ENCODE measurements at regions not wholly inside any gene's neighbourhood (a gene's known extent, or its start where the extent isn't known, plus 50 kb on each side); places are given as distances from the start of the nearest gene placed in this dataset.

DNA sequence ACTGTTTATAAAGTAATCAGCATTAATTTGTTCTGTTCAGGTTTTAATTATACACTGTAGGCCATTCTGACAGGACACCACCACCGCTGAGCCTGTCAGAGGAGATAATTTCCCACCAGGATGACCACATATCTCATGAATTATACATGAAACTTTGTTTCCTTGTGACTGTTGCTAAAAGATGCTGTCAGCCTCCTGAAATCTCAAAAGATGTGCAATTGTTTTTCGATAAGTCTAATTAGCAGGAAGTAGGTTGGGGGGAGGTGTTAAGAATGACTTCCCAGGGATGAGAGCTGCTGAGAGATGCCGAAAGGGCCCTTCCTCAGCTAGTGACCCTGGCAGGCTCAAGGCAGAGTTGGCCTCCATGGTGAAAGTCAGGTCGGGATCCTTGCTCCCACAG, 485.4 kb downstream of the SOX6 start:
- Mint-ChIP-seq H3K4me1 (ENCODE audit: low read depth, unreplicated experiment) (no peaks in the 10 kb centered on the region), H3K27me3 (ENCODE audit: unreplicated experiment) (peaks cover 5% of the 10 kb centered on the region), H3K9me3 (ENCODE audit: unreplicated experiment) (no peaks in the 10 kb centered on the region), H3K4me3 (ENCODE audit: unreplicated experiment) (no peak overlapping the region), H3K36me3 (ENCODE audit: unreplicated experiment) (no peaks in the 10 kb centered on the region), H3K27ac (ENCODE audit: unreplicated experiment) (no peak overlapping the region)
- TF ChIP-seq, protein P1, sequence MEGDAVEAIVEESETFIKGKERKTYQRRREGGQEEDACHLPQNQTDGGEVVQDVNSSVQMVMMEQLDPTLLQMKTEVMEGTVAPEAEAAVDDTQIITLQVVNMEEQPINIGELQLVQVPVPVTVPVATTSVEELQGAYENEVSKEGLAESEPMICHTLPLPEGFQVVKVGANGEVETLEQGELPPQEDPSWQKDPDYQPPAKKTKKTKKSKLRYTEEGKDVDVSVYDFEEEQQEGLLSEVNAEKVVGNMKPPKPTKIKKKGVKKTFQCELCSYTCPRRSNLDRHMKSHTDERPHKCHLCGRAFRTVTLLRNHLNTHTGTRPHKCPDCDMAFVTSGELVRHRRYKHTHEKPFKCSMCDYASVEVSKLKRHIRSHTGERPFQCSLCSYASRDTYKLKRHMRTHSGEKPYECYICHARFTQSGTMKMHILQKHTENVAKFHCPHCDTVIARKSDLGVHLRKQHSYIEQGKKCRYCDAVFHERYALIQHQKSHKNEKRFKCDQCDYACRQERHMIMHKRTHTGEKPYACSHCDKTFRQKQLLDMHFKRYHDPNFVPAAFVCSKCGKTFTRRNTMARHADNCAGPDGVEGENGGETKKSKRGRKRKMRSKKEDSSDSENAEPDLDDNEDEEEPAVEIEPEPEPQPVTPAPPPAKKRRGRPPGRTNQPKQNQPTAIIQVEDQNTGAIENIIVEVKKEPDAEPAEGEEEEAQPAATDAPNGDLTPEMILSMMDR (IDR thresholded peaks at IDR 0.05; ENCODE audit: partially characterized antibody, unreplicated experiment): no peak
- DNase-seq: no peak

DNA sequence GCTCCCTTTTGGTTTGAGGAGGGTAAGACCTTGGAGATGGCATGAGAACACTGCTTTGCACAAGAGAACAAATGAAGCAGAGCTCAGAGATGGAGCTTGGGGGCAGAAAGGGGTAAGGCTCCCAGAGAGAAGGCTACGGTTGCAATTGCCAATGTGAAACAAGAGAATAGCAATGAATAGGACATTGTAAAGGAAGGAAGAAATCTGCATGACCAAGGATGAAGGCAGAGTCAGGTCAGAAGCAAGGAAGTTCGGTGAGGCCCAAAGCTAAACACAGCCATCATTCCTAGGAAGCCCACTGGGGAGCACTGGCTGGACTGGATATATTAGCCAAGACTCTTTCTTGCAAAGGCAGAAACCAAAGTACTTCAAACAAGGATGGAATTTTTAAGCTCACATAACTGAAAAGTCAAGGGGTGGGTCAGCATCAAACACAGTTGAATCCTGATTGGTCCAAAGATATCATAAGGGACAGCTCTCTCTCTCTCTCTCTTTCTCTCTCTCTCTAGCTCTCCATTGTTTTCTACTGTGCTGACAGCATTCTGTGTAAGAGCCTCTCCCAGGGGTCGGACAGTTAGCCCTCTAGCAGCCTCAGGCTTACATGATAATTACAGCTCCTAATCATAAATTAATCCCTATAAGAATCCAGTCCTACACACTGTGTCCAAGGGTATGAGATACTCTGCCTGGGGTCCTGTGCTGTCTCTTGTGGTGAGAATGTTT, 484.3 kb downstream of the SOX6 start:
- Mint-ChIP-seq H3K27me3 (ENCODE audit: unreplicated experiment) (peaks cover 5% of the 10 kb centered on the region), H3K4me3 (ENCODE audit: unreplicated experiment) (no peak overlapping the region), H3K9me3 (ENCODE audit: unreplicated experiment) (no peaks in the 10 kb centered on the region), H3K4me1 (ENCODE audit: low read depth, unreplicated experiment) (no peaks in the 10 kb centered on the region), H3K36me3 (ENCODE audit: unreplicated experiment) (no peaks in the 10 kb centered on the region), H3K27ac (ENCODE audit: unreplicated experiment) (no peak overlapping the region)
- TF ChIP-seq, protein P1 (IDR thresholded peaks at IDR 0.05; ENCODE audit: partially characterized antibody, unreplicated experiment): no peak
- no peak for DNase-seq

DNA sequence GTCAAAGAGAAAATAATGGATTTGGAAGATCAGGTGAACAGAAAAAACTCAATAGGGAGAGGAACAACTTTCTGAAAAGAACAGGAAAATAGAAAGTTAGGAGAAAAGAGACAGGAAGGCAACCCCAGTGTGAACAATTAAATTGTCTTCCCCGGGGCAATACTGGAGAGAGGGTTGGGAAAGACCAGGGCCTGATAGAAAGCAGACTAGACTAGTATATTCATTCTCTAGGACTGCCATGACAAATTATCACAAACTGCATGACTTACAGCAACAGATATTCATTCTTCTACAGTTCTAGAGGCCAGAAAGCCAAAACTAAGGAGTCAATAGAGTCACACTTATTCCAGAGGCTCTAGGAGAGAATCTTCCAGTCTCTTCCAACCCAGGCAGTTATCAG, 482.8 kb downstream of the SOX6 start:
- Mint-ChIP-seq H3K27me3 (ENCODE audit: unreplicated experiment) (peaks cover 5% of the 10 kb centered on the region), H3K4me1 (ENCODE audit: low read depth, unreplicated experiment) (no peaks in the 10 kb centered on the region), H3K36me3 (ENCODE audit: unreplicated experiment) (no peaks in the 10 kb centered on the region), H3K27ac (ENCODE audit: unreplicated experiment) (no peak overlapping the region), H3K4me3 (ENCODE audit: unreplicated experiment) (no peak overlapping the region), H3K9me3 (ENCODE audit: unreplicated experiment) (no peaks in the 10 kb centered on the region)
- TF ChIP-seq, protein P1 (IDR thresholded peaks at IDR 0.05; ENCODE audit: partially characterized antibody, unreplicated experiment): no peak
- no peak for DNase-seq

DNA sequence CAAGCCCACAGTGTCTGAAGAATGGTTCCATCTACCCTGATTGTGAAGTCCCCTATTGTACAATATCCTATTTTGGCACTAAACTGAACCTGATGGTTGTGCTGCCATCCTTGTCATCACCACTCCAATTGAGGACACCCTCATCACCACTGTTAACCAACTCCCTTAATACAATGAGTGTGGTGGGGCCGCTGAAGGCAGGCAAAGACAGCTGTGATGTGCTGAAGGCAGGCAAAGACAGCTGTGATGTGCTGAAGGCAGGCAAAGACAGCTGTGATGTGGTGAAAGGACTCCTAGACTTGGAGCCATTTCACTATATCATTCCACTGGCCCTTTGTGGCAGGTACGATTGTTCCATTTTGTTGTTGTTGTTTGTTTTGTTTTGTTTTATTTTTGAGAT, 481.6 kb downstream of the SOX6 start:
- no peak for DNase-seq
- Mint-ChIP-seq H3K27ac (ENCODE audit: unreplicated experiment) (no peak overlapping the region), H3K4me1 (ENCODE audit: low read depth, unreplicated experiment) (no peaks in the 10 kb centered on the region), H3K4me3 (ENCODE audit: unreplicated experiment) (no peak overlapping the region), H3K27me3 (ENCODE audit: unreplicated experiment) (peaks cover 5% of the 10 kb centered on the region), H3K36me3 (ENCODE audit: unreplicated experiment) (no peaks in the 10 kb centered on the region), H3K9me3 (ENCODE audit: unreplicated experiment) (no peaks in the 10 kb centered on the region)
- TF ChIP-seq, protein P1 (IDR thresholded peaks at IDR 0.05; ENCODE audit: partially characterized antibody, unreplicated experiment): no peak

DNA sequence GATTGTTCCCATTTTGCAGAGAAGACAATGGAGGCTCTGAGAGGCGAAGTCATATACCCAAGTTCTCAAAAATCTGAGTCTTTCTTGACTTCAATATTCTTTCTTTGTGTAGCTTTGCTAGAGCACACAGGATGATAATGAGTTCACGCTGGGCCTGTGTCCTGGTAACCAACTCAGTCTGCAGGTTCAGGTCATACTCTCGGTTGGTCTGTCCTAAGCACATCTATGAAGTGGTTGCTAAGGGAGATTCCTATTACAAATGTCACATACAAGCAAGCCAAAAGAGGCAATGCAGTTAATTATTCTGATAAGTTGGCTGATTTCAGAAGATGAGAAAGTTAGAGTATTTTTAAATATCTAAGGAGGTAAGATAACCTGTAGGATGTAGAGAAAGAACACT, 481.0 kb downstream of the SOX6 start:
- H3K27ac Mint-ChIP-seq (ENCODE audit: unreplicated experiment): no peak overlapping the region
- H3K4me1 Mint-ChIP-seq (ENCODE audit: low read depth, unreplicated experiment): no peaks in the 10 kb centered on the region
- no peaks in the 10 kb centered on the region for H3K36me3 Mint-ChIP-seq (ENCODE audit: unreplicated experiment)
- DNase-seq: no peak
- no peaks in the 10 kb centered on the region for H3K9me3 Mint-ChIP-seq (ENCODE audit: unreplicated experiment)
- H3K27me3 Mint-ChIP-seq (ENCODE audit: unreplicated experiment): peaks cover 5% of the 10 kb centered on the region
- TF ChIP-seq, protein P1 (IDR thresholded peaks at IDR 0.05; ENCODE audit: partially characterized antibody, unreplicated experiment): no peak
- no peak overlapping the region for H3K4me3 Mint-ChIP-seq (ENCODE audit: unreplicated experiment)

All from glutamatergic neuron (in vitro differentiated cells).